ENCODE measurements at regions not wholly inside any gene's neighbourhood (a gene's known extent, or its start where the extent isn't known, plus 50 kb on each side); places are given as distances from the start of the nearest gene placed in this dataset.

GRCh38 chr3:46146548-46146947, 61.6 kb downstream of the CCR1 start:
- DNase-seq, result no peak

GRCh38 chr3:46146021-46146420, 62.1 kb downstream of the CCR1 start:
- no peak for DNase-seq

GRCh38 chr3:46145147-46145546, 63.0 kb downstream of the CCR1 start:
- no peak for DNase-seq

GRCh38 chr3:46143951-46144473, 64.1 kb downstream of the CCR1 start:
- no peak for DNase-seq

- DNase-seq, result no peak
Observed at GRCh38 chr3:46141813-46142212, 66.3 kb downstream of the CCR1 start.

- no peak for DNase-seq
Observed at GRCh38 chr3:46138581-46138980, 69.5 kb downstream of the CCR1 start.

GRCh38 chr3:46135475-46135874, 72.6 kb downstream of the CCR1 start:
- DNase-seq, result no peak

- no peak for DNase-seq
Observed at GRCh38 chr3:46133285-46133684, 74.8 kb downstream of the CCR1 start.

- no peak for DNase-seq
Observed at GRCh38 chr3:46132565-46132964, 75.5 kb downstream of the CCR1 start.

- DNase-seq, result no peak
Observed at GRCh38 chr3:46131884-46132450, 76.1 kb downstream of the CCR1 start.

GRCh38 chr3:46130631-46131310, 77.3 kb downstream of the CCR1 start:
- no peak for DNase-seq

GRCh38 chr3:46129588-46130272, 78.4 kb downstream of the CCR1 start:
- DNase-seq, result no peak

GRCh38 chr3:46127503-46127902, 80.6 kb downstream of the CCR1 start:
- DNase-seq, result no peak

- no peak for DNase-seq
Observed at GRCh38 chr3:46124216-46125177, 83.6 kb downstream of the CCR1 start.

- DNase-seq, result no peak
Observed at GRCh38 chr3:46123646-46124045, 84.5 kb downstream of the CCR1 start.

GRCh38 chr3:46122091-46122490, 86.0 kb downstream of the CCR1 start:
- DNase-seq, result no peak

GRCh38 chr3:46120983-46121382, 87.1 kb downstream of the CCR1 start:
- no peak for DNase-seq

GRCh38 chr3:46119709-46120498, 88.2 kb downstream of the CCR1 start:
- no peak for DNase-seq

GRCh38 chr3:46119253-46119652, 88.9 kb downstream of the CCR1 start:
- no peak for DNase-seq

- DNase-seq, result no peak
Observed at GRCh38 chr3:46116996-46117395, 89.7 kb upstream of the XCR1 start.

GRCh38 chr3:46114323-46114988, 87.2 kb upstream of the XCR1 start:
- no peak for DNase-seq

GRCh38 chr3:46113608-46114007, 86.3 kb upstream of the XCR1 start:
- no peak for DNase-seq
